ENCODE measurements at regions not wholly inside any gene's neighbourhood (a gene's known extent, or its start where the extent isn't known, plus 50 kb on each side); places are given as distances from the start of the nearest gene placed in this dataset.
"Not testable (repeated sequence)": the region's sequence is repeated elsewhere in the genome, so short reads cannot be mapped to it uniquely, and the experiment has no call there.

- FAIRE-seq = not testable (repeated sequence)
Measured at GRCh38 chr1:91207691-91208090, 185.9 kb upstream of the ZNF644 start.

DNA sequence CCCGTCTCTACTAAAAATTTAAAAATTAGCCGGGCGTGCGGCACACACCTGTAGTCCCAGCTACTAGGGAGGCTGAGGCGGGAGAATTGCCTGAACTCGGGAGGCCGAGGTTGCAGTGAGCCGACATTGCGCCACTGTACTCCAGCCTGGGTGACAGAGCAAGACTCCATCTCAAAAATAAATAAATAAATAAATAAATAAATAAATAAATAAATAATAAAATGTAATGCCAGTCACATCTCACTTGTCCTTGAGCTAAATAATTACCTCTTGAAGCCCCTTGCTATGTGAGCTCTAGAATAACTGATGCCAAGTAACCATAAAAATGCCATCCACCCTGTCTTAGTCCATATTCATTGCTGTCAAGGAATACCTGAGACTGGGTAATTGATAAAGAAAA, 182.3 kb upstream of the ZNF644 start:
- FAIRE-seq = not testable (repeated sequence)

GRCh38 chr1:91201694-91202093, 179.9 kb upstream of the ZNF644 start:
- no peak for FAIRE-seq

DNA sequence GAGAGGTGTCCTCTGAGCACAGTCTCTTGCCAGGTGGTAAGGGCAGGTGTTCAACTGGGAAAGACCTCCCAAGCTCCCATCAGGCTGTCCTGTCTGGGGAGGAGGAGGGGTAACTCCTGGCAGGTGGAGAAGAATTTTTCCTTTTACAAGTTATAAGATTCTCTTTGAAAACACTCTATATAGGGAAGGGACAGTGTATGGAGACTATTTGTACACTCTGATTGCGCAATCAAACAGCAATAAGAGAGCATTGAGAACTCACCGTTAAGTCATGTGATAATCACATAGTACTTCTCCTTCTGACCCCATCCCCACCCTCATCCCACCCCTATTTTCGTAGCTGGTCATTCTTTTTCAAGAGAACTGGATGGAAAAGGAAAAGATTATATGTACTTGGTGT, 179.3 kb upstream of the ZNF644 start:
- no peak for FAIRE-seq

DNA sequence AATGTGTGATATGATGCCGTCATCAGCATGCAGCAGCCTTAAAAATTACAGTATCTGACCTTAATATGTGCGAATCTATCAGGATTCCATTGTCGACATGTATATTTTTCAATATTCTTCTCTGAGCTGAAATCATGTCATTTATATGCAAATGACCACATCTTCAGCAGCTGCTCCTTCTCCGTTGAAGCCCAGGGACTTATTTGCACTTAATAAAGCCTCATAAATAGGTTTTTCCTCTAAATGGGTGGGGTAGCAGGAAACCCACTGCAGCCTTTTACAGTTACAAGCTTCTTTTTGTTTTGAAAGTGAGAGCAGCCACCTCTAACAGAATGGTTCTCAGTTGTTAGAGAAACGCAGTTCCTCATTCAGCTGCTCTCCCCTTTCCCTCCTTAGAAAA, 178.8 kb upstream of the ZNF644 start:
- no peak for FAIRE-seq

DNA sequence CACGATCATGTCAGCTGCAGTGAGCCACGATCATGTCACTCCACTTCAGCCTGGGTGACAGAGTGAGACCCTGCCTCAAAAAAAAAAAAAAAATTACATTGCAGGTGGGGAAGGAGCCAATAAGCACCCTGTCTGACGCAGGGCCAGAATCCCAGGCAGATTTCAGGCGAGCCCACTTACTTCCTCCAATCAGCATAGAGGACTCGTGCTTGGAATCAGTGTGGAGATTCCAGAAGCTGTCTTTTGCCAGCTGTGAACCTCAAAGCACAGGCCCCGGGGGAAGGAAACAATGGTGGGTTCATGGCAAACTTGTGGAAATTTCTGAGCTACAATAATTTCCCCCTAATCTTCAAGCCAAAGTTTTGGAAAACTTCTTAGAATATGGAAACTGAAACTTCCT, 178.2 kb upstream of the ZNF644 start:
- no peak for FAIRE-seq

DNA sequence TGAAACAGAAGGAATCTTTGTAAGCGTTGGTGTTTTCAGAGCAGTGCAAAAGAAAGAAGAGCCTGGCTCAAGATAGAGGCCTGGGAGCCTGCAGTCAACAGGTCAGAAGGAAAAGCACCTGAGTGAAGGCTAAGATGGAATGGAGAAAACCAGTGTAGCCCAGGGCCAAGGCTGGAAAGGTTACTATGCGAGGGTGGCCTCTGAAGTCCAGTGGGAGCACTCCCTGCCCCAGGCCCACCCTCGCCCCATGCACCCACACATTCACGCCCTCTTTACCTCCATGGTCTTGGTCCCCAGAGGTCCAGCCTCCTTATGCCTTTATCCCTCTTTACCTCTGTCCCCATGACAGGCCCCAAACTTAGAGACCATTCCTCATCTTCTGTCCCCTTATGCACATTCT, 169.2 kb upstream of the ZNF644 start:
- FAIRE-seq = no peak

GRCh38 chr1:91189096-91189495, 167.3 kb upstream of the ZNF644 start:
- FAIRE-seq = no peak

- FAIRE-seq = not testable (repeated sequence)
Measured at GRCh38 chr1:91182807-91183206, 161.0 kb upstream of the ZNF644 start.

GRCh38 chr1:91176250-91176649, 154.4 kb upstream of the ZNF644 start:
- FAIRE-seq = no peak

- no peak for FAIRE-seq
Measured at GRCh38 chr1:91174734-91175133, 152.9 kb upstream of the ZNF644 start.

DNA sequence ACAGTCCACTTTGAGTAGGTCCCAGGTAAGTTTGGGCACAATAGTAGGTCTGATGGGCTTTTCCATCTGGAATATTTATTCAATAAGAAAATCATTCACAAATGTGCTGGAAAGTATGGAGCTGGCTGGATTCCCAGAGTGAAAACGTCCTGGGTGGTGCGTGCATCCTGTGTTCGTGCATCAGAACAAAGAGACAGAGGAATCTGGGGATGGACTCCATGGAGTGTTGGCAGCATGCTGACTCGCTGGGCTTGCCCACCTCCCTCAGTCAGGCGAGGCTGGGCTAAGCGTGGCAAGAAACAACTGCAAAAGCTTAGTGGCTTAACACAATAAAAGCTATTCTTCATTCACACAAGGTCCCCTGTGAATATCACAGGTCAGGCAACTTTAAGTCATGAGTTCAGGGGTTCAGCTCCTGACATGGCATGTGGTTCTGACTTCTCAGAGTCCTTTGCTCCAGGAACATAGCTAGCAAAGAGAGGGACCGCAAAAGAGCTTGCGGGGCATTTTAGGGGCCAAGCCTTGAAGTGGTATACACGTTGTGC, 151.6 kb upstream of the ZNF644 start:
- no peak for FAIRE-seq

GRCh38 chr1:91172541-91172940, 150.7 kb upstream of the ZNF644 start:
- FAIRE-seq = no peak

- no peak for FAIRE-seq
Measured at GRCh38 chr1:91171898-91172297, 150.1 kb upstream of the ZNF644 start.

GRCh38 chr1:91170571-91170970, 148.7 kb upstream of the ZNF644 start:
- FAIRE-seq = no peak

- peak; percentile 53 for FAIRE-seq
Measured at GRCh38 chr1:91166106-91166712, 144.4 kb upstream of the ZNF644 start.

- no peak for FAIRE-seq
Measured at GRCh38 chr1:91165033-91165654, 143.3 kb upstream of the ZNF644 start.

DNA sequence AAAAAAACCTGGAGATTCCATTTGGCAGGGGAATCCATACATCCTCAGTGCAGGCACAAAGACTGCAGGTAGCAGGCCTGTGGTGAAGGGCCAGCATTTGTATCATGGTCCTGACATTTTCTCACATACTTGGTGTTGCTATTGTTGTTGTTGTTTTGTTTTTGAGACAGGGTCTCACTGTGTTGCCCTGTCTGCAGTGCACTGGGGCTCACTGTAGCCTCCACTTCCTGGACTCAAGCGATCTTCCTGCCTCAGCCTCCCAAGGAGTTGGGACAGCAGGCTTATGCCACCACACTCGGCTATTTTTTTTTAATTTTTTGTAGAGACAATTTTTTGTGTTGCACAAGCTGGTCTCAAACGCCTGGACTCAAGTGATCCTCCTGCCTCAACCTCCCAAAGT, 140.8 kb upstream of the ZNF644 start:
- no peak for FAIRE-seq

DNA sequence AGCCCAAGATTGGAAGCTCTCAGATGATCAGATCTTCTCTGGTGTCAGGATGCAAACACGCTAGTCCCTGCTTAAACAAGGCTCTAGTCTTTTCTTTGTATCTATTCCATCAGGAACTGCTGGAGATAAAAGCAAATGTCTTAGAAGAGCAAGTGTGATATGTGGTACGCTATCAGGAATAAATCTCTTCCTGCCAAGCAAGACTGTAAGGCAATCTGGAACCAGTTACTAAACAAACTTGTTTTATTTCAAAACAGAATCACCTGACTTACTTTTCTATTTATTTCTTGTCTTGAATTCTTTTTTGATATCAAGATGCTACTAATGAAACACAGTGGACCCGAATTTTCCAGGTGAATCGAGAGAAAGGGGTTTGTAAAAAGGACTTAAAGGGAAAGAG, 139.9 kb upstream of the ZNF644 start:
- no peak for FAIRE-seq

DNA sequence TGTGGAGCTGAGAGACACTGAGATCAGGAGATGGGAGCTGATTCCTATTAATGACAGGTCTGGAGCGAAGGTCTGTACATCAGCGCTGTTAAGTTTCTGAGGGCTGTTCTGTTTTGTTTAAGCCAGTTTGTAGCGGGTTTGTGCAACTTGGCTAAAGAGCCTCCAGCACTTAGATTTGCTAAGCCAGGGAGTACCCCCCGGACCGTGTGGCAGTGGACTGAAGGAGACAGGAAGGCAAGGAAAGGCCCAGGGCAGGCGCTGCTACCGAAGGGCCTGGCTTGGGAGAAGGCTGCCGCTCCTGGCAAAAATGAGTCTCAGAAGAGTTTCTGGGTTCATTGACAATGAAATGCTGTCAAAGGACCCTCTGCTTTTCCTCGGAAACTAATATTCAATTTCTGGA, 139.3 kb upstream of the ZNF644 start:
- FAIRE-seq = no peak

DNA sequence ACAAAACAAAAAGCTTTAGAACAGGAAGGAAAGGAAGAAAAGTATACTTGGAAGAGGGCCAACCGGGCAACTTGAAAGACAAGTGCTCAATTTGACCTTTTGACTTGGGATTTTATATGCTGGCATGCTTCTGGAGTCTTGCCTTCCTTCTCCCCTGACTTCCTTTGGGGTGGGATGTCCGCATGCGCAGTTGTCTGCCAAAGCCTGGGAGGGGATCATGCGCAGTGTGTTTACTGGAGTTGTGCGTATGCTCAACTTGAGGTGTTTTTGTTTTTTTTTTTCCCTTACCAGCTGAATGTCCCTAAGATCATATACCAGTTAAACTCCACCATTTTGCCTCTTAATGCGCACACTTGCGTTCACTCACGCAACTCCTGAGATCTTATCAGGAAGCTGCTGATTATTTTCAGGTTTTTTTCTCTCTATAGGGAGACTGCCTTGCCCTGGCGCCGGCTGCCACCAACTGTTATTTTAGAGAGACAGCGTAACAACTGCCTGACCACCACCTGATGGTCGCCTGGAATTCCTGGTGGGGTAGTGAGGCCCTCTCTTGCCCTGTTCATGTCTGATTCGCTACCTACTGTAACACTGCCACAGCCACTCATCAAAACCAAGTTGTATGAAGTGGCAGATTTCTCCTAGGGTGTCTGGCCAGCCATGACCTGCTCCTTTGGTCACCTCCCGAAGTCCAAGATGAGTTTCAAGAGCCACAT, 138.7 kb upstream of the ZNF644 start:
- FAIRE-seq = no peak

DNA sequence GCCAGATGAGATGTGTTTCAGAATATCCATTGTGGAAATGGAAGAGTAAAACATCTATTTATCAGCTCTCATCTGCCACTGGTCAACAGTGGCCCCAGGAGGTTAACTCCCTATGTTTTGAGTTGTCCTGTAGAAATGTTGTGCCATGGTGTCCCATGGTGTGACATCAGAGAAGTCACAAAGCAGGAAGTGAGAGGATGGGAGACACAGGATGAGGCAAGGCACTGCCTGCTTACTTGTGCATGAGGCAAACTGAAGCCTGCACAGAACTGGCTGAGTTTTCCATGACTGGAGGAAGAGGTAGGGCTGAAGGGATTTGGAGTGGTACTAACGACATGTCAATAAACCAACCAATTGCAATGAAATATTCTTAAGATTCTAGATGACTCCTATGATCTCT, 131.5 kb upstream of the ZNF644 start:
- no peak for FAIRE-seq

GRCh38 chr1:91152331-91152730, 130.5 kb upstream of the ZNF644 start:
- no peak for FAIRE-seq

DNA sequence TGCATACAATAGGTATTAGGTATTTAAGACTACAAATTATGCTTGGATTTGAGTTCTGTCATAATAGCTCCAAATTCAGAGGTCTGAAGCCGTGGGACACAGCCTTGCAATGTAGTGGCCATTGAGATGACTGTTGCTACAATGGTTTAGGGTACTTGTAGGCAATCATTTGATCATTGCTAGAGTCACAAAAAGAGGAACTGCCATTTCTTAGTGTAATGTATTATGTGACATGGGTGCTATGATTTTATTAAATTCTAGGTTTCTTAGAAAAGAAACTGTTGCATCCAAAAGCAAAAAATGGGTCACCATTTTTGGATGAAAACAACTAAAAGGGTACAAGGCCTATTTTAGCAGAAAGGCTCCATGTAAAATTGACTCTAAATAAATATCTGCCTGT, 129.9 kb upstream of the ZNF644 start:
- FAIRE-seq = no peak
